ENCODE measurements at regions not wholly inside any gene's neighbourhood (a gene's known extent, or its start where the extent isn't known, plus 50 kb on each side); places are given as distances from the start of the nearest gene placed in this dataset.

DNA sequence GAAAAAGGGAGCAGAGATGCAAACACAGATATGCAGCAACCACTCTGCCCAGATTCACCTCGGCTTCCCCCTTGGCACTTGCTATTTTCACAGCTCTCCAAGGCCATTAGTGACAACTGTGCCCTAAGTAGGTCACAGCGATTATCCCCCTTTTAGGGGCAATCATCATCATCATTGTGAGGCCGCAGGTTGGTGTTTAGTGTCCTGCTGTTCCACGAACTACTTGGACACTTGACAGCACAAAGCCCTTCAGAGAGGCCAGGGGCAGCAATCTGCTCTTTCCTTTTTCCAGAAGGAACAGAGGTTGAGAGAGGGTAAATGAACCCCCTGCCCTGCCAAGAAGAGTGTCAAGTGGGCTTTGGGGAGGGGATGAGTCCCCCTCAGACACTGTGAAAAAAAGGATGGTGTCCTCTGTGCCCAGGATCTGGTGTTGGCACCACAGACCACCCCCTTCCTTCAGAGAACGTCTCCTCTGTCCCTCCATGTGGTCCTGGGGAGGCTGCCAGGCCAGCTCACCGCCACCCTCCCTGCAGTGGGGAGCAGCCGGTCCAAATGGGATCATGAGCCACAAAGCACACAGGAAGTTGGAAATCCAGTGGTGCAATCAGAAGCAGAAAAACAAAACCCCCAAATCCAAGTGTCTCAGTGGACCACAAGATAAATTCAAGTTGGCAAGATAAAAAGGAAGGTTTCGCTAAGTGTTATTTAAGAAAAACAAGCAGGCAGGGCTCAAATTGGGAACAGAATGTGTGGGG is 78.4 kb upstream of the MED9 start:
- CTCF ChIA-PET = no interaction called here
- POLR2A ChIA-PET = no interaction called here

DNA sequence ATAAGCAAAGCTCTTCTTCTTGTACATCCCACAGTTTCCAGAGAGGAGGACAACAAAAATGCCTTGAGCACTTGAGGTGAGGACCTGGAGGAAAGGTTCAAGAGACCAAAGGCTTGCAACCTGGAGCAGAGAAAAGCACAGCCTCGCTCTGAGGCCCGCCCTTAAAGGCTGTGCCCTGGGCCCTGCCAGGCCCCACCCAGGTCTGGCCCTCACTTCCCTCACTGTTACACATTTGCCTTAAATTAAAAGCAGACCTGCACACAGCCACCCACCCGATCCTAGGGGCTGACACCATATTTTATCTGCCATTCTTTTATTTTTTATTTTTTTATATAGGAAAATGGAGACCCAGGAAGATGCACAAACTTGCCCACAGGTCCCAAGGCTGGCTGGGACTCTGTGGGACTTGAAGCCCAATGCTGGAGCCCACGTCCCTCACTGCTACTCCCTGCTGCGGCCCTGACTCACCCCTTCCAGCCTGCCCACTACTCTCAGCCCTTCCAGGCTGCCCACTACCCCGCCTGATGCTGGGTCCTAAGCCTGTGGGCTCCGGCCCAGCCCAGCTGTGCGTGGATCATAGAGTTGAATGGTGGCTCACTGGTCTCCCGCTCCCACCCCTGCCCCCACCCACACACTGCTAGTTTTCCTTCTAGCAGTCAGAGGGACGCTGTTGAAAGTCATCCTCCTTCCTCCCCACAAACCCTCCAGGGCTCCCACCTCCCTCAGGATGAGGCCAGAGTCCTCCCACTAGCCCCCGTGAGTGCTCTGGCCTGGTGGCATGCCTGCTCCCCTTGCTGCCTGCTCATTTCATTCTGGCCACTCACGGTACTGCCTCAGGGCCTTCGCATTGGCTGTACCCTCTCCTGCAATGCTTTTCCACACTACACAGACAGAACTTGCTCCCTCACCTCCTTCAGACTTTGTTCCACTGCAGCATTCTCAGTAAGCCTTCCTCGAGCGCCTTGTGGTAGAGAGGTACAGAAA is 77.6 kb upstream of the MED9 start:
- CTCF ChIA-PET = no interaction called here
- POLR2A ChIA-PET = no interaction called here

DNA sequence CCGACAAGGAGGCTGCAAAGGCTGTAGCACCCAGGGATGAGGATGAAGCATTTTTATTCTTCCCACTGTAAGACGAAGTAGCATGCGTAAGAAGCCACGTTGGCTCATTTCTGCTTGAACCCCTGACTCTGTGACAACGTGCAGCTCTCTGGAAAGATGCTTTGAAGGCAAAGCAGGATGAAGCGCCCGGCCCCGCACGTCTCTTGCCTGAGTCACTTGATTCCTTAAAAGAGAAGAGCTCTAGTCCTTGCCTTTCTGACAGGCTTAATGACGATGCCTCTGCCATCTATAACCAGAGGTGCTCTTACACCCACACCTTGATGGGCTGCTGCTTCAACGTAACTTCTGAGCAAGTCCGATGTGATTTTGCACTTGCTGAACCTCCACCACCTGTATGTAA is 76.7 kb upstream of the MED9 start:
- ChIA-PET CTCF (no interaction called here), POLR2A (no interaction called here)

DNA sequence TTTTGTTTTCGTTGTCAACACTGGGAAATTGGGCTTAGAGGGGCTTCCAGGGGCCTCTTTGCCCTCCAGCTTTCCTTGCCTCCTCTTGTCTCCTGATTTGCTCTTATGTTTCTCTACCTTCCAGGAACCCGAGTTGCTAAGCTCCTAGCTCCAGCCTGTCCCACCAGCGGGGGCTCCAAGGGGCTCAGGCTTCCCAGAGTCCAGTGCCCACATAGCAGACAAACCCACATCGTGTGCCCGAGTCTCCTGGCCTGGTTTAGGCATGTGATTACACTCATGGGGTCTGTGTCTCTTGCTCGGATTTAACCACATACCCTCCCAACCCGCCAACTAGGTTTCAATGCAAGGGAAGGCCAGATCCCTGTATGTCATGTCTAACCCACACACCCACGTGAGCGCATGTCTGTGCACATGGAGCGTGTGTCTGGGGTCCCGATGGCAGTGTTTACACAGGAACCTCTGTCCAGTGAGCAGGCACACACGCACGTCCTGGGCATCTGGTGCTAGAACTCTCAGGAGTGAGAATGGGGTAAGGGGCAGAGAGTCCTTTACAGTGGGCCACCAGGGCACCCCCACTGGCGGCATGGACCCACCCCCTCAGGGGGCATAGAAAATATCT is 76.1 kb upstream of the MED9 start:
- ChIA-PET CTCF (no interaction called here), POLR2A (no interaction called here)

DNA sequence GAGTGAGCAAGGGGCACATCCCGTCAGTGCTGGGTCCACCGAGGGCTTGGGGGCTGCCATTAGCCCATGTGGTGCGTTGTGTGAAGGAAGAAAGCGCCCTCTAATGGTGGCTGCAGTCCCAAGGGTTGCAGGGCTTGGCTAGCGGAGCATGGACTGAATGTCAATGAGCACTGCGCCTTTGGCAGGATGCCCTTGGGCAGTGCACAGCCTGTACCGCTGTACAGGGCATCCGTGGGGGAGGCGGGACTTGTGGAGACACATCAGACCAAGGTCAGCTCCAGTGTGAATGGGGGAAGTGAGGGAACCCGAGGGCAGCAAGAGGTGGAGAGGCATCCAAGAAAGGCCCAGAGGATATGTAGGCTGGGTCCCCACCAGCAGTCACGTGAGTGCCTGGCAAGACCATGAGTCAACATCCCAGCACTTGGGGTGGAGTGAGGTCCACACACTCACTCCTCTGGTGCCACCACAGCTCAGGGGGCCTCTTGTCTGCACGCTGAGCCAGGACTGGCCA is 75.5 kb upstream of the MED9 start:
- ChIA-PET POLR2A (no interaction called here), CTCF (no interaction called here)

DNA sequence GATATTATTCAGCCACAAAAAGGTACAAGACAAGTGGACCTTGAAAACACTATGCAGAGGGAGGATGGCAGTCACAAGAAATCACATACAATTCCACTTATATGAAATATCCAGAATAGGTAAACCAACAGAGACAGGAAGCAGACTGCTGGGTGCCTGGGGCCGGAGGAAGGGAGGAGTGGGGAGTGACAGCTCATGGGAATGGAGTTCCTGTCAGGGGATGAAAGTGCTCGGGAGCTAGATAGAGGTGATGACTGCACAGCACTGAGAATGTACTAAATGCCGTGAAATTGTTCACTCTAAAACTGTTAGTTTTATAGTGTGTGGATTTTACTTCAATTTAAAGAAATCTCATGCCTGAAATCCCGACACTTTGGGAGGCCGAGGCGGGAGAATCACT is 74.2 kb upstream of the MED9 start:
- ChIA-PET POLR2A (no interaction called here), CTCF (interaction anchor here (1.1 kb wide), 1 partner anchor 46 kb away, joined by 3 read pairs; no protein-coding TSS in a partner anchor)

DNA sequence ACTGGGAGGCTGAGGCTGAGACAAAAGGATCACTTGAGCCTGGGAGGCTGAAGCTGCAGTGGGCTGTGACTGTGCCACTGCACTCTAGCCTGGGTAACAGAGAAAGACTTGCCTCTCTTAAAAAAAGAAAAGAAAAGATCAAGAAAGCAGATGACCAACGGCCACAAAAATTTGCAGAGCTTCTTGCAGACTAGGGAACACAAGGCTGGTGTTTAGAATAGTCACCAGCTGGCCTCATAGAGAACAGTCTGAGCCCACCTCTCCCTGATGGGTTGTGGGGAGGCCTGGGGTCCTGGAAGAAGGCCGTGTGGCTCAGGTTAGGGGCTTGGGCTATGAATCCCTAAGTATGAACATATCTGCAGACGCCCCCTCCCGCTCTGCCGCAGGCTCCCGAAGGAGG is 73.7 kb upstream of the MED9 start:
- POLR2A ChIA-PET = no interaction called here
- CTCF ChIA-PET = interaction anchor here (1.1 kb wide), 1 partner anchor 47 kb away, joined by 3 read pairs; no protein-coding TSS in a partner anchor

DNA sequence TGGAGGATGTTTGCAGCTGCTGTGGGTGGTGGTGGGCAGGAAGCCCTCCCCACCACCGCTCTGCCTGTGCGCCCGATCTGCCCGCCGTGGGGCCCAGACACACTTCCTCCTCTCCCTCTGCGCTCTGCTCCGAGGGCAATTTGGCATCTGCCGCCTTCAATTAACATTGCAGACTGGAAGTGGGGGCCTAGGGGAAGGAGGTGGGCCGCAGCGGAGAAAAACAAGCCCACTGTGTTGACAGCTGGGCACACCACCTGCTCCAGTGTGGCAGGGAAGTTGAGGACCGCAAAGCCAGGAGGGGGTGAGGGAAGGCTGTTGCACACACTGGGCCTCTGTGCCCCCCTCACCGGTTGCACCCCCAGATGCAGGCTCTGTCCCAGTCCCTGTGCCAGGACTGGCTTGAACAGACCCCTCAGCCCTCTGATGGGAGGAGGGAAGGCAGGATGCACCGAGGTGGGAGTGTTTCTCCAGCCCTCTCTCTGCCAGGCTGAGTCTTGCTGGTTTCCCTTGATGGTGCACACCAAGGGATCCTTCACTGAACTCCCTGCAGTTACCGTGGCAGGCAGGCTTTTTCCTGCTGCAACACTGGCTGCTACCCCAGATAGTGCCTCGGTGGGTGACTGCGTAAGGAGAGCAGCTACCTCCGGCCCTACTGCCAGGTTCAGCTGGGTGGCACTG is 72.8 kb upstream of the MED9 start:
- CTCF ChIA-PET = no interaction called here

DNA sequence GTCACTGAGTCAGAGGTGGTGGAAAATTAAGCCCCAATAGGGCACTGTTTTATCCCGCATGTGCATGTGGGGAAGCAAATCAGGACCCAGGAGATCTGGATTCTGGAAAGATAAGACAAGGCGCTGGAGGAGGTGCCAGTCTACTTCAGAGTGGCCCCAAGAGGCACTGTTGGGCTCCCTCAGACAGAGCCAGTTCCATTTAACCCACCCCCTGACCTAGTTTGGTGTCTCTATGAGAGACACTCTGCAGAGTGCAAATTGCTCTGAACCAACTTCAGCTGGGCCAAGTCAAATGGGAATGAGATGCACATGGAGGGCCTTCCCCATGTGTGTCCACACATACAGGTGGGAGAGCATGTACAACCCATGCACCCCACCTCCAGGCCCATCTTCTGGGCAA is 71.1 kb upstream of the MED9 start:
- POLR2A ChIA-PET = no interaction called here

More for the DNA sequence above, 72.8 kb upstream of the MED9 start:
- POLR2A ChIA-PET = no interaction called here

DNA sequence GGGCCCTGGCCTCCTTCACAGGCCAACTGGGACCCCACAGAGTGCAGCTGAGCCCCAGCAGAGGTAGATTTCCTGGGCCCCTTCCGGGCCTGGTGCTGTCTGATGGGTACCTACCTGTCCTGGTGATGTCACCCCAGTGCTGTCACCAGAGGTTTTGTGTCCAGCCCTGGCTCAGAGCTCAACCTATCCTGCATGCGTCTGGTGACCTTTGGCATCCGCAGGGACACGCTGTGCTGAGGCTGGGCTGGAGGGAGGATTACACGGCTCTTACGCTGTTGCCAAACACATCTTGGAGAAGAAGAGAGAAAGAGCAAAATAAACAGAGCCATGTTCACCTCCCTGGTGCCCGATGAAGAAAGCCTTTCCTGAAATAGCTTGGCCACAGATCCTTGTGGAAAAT is 70.6 kb upstream of the MED9 start:
- ChIA-PET CTCF (no interaction called here), POLR2A (no interaction called here)

More for the DNA sequence above, 71.1 kb upstream of the MED9 start:
- CTCF ChIA-PET = no interaction called here

DNA sequence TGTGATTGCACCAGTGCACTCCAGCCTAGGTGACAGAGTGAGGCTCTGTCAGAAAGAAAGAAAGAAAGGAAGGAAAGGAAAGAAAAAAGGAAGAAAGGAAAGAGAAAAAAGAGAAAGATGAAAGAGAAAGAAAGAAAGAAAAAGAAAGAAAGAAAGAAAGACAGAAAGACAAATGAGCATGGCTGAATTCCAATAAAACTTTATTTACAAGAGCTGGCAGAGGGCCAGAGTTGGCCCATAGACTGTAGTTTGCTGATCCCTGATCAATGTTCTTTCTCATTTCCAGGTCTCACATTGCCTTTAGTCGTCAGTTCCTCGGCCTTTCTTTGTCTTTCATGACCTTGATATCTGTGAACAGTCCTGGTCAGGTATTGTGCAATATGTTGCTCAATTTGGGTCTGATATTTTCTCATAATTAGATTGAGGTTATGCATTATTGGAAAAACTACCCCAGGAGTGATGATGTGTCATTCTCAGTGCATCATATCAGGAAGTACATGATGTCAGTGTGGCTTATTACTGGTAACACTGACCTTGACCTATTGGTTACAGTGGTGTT is 68.5 kb upstream of the MED9 start:
- ChIA-PET POLR2A (interaction anchor here (0.6 kb wide), 1 partner anchor 108 kb away, joined by 4 read pairs; no protein-coding TSS in a partner anchor), CTCF (interaction anchor here (0.8 to 1.4 kb wide), 4 partner anchors 12 to 234 kb away, joined by 3 to 5 read pairs (median 3); no protein-coding TSS in a partner anchor)

DNA sequence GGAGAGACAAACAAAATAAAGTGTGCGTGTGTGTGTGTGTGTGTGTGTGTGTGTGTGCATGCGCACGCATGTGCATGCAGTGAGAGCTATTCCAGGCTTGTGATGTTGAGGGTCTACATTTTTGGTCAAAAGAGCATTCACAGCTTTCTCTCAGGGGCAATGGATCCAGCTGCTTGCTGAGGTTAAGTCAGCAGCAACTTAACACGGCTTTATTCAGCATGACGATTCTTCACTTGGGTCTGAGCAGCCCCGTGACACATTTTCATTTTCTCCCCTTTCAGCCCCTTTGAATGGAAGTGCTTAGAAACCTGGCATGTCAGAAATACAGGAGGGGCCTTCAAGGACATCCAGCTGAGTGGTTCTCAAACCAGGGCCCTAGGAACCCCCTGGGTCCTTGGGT is 66.4 kb upstream of the MED9 start:
- CTCF ChIA-PET = interaction anchor here (0.8 to 1.2 kb wide), 2 partner anchors 19 to 231 kb away, joined by 3 read pairs; no protein-coding TSS in a partner anchor
- POLR2A ChIA-PET = no interaction called here

DNA sequence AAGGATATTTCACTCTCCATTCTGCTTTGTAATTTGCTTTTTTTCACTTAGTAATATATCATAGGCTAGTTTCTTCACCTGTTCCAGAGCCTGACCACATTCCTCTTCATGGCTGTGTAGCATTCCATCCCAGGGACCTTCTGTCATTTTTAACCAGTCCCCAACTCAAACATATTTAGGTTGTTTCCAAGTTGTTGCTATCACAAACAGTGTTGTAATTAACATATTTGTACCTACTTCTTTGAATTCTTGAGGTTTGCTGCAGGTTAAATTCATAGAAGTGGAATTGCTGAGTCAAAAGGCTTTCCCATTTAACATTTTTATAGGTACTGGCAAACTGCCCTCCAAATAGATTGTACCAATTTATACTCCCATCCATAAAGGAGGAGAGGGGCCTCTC is 65.1 kb upstream of the MED9 start:
- ChIA-PET POLR2A (no interaction called here), CTCF (interaction anchor here (0.7 kb wide), 1 partner anchor 670 kb away, joined by 3 read pairs; no protein-coding TSS in a partner anchor)

DNA sequence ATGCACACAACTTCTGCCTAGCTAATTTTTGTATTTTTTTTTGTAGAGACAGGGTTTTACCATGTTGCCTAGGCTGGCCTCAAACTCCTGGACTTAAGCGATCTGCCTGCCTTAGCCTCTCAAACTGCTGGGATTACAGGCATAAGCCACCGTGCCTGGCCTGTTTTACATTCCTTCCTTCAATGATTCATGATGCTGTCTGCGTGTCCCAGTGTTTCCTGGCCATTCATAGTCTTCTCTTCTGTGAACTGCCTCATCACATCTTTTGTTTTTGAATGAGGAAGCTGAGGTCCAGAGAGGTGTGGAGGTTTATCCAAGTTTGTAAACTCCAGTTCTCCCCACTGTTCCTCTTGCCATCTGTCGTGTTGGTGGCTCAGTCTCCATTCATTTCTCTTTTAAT is 64.5 kb upstream of the MED9 start:
- POLR2A ChIA-PET = no interaction called here
- CTCF ChIA-PET = no interaction called here

DNA sequence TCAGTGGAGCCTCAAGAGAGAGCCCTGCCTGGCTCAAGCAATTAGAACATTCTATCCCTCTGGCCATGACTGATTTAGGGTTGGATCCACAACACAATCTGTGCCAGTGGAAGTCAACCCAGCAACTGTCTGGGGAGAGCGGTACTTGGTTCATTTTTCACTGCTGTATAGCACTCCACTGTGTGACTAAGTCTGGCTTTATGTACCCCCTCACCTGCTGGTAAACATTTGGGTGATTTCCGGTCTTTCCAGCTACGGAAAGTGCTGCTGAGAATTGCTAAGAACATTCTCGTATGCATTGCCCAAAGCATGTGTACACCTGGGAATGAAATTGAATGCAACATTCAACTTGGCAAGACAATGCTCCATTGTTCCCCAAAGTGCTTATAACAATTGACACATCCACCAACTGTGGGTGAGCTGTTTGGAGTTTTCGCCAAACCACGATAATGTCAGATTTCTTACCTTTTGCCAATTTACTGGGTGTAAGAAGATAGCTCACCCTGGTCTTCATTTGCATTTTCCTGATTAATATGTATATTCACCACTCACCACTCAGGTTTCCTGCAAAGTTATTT is 63.5 kb upstream of the MED9 start:
- CTCF ChIA-PET = no interaction called here
- POLR2A ChIA-PET = no interaction called here

DNA sequence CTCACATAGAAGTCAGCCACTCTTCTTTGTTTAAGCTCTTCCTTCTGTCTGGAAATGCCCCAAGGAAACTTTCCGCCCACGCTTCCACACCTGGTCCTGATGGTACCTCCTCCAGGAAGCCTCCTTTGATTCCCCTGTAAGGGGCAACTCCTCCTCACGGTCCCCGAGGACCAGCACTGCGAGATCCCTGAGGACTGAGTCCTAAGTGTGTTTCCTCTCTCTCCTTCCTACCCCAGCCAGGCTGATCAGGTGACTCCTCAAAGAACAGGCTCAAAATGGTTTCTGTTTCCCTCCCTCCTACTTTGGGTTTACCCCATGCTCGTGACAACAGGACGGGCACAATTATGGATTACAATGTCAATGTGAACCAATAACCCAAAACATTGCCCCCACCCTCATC is 63.0 kb upstream of the MED9 start:
- ChIA-PET POLR2A (no interaction called here), CTCF (no interaction called here)

DNA sequence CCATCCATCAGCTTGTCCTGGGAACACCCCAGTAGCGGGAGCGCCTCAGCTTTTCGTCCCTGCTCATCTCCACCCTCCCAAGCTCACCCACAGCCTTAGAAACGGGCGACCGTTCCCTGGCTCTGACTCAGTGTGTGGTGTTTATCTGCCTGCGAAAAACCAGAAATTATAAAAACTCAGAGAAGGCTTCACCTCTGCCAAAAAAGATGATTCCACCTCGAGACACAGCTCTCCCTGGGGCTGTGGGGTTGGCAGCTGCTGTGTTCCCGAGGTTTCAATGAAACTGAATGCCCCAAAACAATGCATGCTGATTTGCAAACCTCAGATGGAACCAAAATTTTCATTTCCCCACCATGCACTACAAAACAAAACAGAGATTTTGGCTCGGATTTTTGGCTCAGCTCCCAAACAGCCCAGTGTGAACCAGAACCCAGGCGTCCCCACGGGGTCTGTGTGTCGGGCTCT is 62.4 kb upstream of the MED9 start:
- CTCF ChIA-PET = no interaction called here

DNA sequence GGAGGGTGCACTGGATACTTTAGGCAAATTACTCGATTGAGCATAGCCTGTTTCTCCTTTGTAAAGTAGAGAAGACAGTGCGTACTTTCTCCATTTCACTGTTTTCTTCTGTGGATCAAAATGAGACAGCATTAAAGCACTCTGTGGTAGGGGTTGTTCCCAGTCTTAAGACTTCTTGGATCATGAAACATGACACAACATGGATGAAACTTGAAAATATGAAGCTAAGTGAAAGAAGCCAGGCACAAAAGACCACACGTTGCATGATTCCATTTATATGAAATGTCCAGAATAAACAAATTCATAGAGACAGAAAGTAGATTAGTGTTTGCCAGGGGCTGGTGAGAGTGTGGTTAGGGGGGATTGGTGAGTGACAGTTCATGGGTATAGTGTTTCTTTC is 61.8 kb upstream of the MED9 start:
- POLR2A ChIA-PET = no interaction called here
- CTCF ChIA-PET = no interaction called here

More for the DNA sequence above, 62.4 kb upstream of the MED9 start:
- POLR2A ChIA-PET = no interaction called here

DNA sequence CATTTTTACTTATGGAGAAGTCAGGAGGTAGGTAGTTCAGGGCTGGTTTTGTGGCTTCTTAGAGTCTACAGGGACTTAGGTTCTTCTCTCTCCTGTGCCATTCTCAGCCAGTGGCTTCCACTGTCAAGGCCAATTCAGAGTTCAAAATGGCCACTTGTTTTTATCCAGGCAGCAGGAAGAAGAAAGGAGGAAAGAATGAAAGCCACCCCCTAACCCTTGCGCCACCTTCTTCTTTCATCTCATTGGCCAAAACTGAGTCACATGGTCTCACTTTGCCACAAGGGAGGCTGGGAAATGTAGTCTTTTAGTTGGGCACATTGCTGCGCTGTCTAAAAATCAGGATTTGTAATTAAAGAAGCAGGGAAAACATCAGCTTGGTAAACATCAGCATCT is 60.8 kb upstream of the MED9 start:
- POLR2A ChIA-PET = interaction anchor here (0.6 kb wide), 1 partner anchor 129 kb away, joined by 11 read pairs; no protein-coding TSS in a partner anchor

More for the DNA sequence above, 60.8 kb upstream of the MED9 start:
- CTCF ChIA-PET = no interaction called here

Measured in activated CD8-positive, alpha-beta memory T cell treated with anti-CD3 and anti-CD28 coated beads for 36 hours (primary cell).